ENCODE measurements at regions not wholly inside any gene's neighbourhood (a gene's known extent, or its start where the extent isn't known, plus 50 kb on each side); places are given as distances from the start of the nearest gene placed in this dataset.

DNA sequence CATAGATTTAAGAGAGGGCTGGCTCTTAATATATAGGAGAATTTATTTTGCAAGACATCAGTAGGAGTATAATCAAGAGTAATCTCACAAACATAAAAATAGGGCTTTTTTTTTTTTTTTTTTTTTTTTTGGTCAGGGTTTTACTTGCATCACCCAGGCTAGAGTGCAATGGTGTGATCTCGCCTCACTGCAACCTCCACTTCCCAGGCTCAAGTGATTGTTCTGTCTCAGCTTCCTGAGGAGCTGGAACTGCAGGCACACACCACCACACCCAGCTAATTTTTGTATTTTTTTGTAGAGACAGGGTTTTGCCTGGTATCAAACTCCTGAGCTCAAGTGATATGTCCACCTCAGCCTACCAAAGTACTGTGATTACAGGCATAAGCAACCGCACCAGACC, 535.3 kb downstream of the CCSER2 start:
- DNase-seq (ENCODE audit: low spot score), result no peak
- peak; percentile 76 for ATAC-seq
- H3K27me3 Mint-ChIP-seq (ENCODE audit: low read depth), result no peaks in the 10 kb centered on the region
- H3K4me1 Mint-ChIP-seq, result peaks cover 11% of the 10 kb centered on the region
- ChIA-PET CTCF (interaction anchor here (0.7 to 1.1 kb wide), 2 partner anchors 58 to 251 kb away, joined by 3 to 6 read pairs; no protein-coding TSS in a partner anchor), POLR2A (interaction anchor here (0.7 kb wide), 1 partner anchor 546 kb away, joined by 7 read pairs; no protein-coding TSS in a partner anchor)
- H3K27ac Mint-ChIP-seq, result no peak overlapping the region
- H3K4me3 Mint-ChIP-seq, result no peak overlapping the region
- no peaks in the 10 kb centered on the region for H3K36me3 Mint-ChIP-seq
- TF ChIP-seq CREM (CRISPR knock-in tag; IDR thresholded peaks at IDR 0.05), result no peak
- TF ChIP-seq, protein P1, sequence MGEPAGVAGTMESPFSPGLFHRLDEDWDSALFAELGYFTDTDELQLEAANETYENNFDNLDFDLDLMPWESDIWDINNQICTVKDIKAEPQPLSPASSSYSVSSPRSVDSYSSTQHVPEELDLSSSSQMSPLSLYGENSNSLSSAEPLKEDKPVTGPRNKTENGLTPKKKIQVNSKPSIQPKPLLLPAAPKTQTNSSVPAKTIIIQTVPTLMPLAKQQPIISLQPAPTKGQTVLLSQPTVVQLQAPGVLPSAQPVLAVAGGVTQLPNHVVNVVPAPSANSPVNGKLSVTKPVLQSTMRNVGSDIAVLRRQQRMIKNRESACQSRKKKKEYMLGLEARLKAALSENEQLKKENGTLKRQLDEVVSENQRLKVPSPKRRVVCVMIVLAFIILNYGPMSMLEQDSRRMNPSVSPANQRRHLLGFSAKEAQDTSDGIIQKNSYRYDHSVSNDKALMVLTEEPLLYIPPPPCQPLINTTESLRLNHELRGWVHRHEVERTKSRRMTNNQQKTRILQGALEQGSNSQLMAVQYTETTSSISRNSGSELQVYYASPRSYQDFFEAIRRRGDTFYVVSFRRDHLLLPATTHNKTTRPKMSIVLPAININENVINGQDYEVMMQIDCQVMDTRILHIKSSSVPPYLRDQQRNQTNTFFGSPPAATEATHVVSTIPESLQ (CRISPR knock-in tag; IDR thresholded peaks at IDR 0.05), result no peak
- no peak for TF ChIP-seq ZBTB21 (CRISPR knock-in tag; IDR thresholded peaks at IDR 0.05; ENCODE audit: borderline replicate concordance)
- TF ChIP-seq SMAD3 (CRISPR knock-in tag; IDR thresholded peaks at IDR 0.05; ENCODE audit: borderline replicate concordance), result no peak
- no peak for TF ChIP-seq SMAD4 (CRISPR knock-in tag; IDR thresholded peaks at IDR 0.05)
- no peak for TF ChIP-seq JUN (CRISPR knock-in tag; IDR thresholded peaks at IDR 0.05)
- TF ChIP-seq, protein P2, sequence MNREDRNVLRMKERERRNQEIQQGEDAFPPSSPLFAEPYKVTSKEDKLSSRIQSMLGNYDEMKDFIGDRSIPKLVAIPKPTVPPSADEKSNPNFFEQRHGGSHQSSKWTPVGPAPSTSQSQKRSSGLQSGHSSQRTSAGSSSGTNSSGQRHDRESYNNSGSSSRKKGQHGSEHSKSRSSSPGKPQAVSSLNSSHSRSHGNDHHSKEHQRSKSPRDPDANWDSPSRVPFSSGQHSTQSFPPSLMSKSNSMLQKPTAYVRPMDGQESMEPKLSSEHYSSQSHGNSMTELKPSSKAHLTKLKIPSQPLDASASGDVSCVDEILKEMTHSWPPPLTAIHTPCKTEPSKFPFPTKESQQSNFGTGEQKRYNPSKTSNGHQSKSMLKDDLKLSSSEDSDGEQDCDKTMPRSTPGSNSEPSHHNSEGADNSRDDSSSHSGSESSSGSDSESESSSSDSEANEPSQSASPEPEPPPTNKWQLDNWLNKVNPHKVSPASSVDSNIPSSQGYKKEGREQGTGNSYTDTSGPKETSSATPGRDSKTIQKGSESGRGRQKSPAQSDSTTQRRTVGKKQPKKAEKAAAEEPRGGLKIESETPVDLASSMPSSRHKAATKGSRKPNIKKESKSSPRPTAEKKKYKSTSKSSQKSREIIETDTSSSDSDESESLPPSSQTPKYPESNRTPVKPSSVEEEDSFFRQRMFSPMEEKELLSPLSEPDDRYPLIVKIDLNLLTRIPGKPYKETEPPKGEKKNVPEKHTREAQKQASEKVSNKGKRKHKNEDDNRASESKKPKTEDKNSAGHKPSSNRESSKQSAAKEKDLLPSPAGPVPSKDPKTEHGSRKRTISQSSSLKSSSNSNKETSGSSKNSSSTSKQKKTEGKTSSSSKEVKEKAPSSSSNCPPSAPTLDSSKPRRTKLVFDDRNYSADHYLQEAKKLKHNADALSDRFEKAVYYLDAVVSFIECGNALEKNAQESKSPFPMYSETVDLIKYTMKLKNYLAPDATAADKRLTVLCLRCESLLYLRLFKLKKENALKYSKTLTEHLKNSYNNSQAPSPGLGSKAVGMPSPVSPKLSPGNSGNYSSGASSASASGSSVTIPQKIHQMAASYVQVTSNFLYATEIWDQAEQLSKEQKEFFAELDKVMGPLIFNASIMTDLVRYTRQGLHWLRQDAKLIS (CRISPR knock-in tag; IDR thresholded peaks at IDR 0.05; ENCODE audit: borderline replicate concordance), result no peak
- TF ChIP-seq ZBTB43 (CRISPR knock-in tag; IDR thresholded peaks at IDR 0.05), result no peak
- no peak for TF ChIP-seq ETV6 (CRISPR knock-in tag; IDR thresholded peaks at IDR 0.05)
- TF ChIP-seq E2F4 (CRISPR knock-in tag; IDR thresholded peaks at IDR 0.05; ENCODE audit: borderline replicate concordance, low read depth), result no peak
- no peak for TF ChIP-seq MXD4 (CRISPR knock-in tag; IDR thresholded peaks at IDR 0.05; ENCODE audit: borderline replicate concordance)
- no peak for TF ChIP-seq ZNF671 (CRISPR knock-in tag; IDR thresholded peaks at IDR 0.05)
- TF ChIP-seq ZNF138 (CRISPR knock-in tag; conservative IDR thresholded peaks at IDR 0.05), result no peak
- no peak for TF ChIP-seq TP53 (CRISPR knock-in tag; IDR thresholded peaks at IDR 0.05)
- TF ChIP-seq NFE2L1 (CRISPR knock-in tag; IDR thresholded peaks at IDR 0.05), result no peak
- TF ChIP-seq, protein P3, sequence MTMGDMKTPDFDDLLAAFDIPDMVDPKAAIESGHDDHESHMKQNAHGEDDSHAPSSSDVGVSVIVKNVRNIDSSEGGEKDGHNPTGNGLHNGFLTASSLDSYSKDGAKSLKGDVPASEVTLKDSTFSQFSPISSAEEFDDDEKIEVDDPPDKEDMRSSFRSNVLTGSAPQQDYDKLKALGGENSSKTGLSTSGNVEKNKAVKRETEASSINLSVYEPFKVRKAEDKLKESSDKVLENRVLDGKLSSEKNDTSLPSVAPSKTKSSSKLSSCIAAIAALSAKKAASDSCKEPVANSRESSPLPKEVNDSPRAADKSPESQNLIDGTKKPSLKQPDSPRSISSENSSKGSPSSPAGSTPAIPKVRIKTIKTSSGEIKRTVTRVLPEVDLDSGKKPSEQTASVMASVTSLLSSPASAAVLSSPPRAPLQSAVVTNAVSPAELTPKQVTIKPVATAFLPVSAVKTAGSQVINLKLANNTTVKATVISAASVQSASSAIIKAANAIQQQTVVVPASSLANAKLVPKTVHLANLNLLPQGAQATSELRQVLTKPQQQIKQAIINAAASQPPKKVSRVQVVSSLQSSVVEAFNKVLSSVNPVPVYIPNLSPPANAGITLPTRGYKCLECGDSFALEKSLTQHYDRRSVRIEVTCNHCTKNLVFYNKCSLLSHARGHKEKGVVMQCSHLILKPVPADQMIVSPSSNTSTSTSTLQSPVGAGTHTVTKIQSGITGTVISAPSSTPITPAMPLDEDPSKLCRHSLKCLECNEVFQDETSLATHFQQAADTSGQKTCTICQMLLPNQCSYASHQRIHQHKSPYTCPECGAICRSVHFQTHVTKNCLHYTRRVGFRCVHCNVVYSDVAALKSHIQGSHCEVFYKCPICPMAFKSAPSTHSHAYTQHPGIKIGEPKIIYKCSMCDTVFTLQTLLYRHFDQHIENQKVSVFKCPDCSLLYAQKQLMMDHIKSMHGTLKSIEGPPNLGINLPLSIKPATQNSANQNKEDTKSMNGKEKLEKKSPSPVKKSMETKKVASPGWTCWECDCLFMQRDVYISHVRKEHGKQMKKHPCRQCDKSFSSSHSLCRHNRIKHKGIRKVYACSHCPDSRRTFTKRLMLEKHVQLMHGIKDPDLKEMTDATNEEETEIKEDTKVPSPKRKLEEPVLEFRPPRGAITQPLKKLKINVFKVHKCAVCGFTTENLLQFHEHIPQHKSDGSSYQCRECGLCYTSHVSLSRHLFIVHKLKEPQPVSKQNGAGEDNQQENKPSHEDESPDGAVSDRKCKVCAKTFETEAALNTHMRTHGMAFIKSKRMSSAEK (CRISPR knock-in tag; IDR thresholded peaks at IDR 0.05; ENCODE audit: borderline replicate concordance), result no peak
- TF ChIP-seq, protein P4, sequence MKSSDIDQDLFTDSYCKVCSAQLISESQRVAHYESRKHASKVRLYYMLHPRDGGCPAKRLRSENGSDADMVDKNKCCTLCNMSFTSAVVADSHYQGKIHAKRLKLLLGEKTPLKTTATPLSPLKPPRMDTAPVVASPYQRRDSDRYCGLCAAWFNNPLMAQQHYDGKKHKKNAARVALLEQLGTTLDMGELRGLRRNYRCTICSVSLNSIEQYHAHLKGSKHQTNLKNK (CRISPR knock-in tag; IDR thresholded peaks at IDR 0.05), result no peak
- peaks cover 15% of the 10 kb centered on the region for H3K9me3 Mint-ChIP-seq

Data from WTC11 (cell line).